HEK293 (cell line): ENCODE measurements at regions not wholly inside any gene's neighbourhood (a gene's known extent, or its start where the extent isn't known, plus 50 kb on each side); places are given as distances from the start of the nearest gene placed in this dataset.

Experiments
- CTCF ChIA-PET: fragments of 350-600 bp; formaldehyde crosslinking; extraction: SDS; loops from one replicate; lab custom pipeline; 2021; ENCODE audit warnings: antibody characterized with exemption; lab: Yijun Ruan, JAX
- POLR2A ChIA-PET: fragments of 300-600 bp; formaldehyde crosslinking; extraction: SDS; loops from one replicate; lab custom pipeline; 2020; ENCODE audit warnings: antibody characterized with exemption, inconsistent platforms; lab: Yijun Ruan, JAX
- H3K27ac ChIP-seq: fragments of 200-500 bp; sonication (Bioruptor generic); 2 replicates; pipeline ENCODE4 v1.5.1; 2014; ENCODE audit warnings: low read depth, low read length, control low read depth, inconsistent platforms; ENCODE audit errors: extremely low read depth
- H3K36me3 ChIP-seq, 2 experiments: fragments of 200-500 bp in 1 of 2; sonication (Bioruptor generic) in 1 of 2; 1 replicate in 1 of 2; 2 replicates in 1 of 2; pipeline ENCODE4 v1.5.1; 2014 to 2017; ENCODE audit warnings: inconsistent platforms in 2 of 2, low read length in 2 of 2; ENCODE audit not compliant: control insufficient read depth in 2 of 2, insufficient read depth in 1 of 2
- H3K4me1 ChIP-seq: fragments of 200-500 bp; sonication (Bioruptor generic); 2 replicates; pipeline ENCODE4 v1.5.1; 2014; ENCODE audit warnings: mild to moderate bottlenecking, low read length, inconsistent platforms; ENCODE audit not compliant: control insufficient read depth, insufficient read depth
- H3K4me3 ChIP-seq: 2 replicates; pipeline ENCODE4 v1.5.1; 2011; ENCODE audit warnings: low read depth, mild to moderate bottlenecking, control low read depth, low read length, moderate library complexity
- H3K9me3 ChIP-seq: fragments of 200-500 bp; sonication (Bioruptor generic); 2 replicates; pipeline ENCODE4 v1.5.1; 2014; ENCODE audit warnings: low read depth, low read length, inconsistent platforms; ENCODE audit not compliant: control insufficient read depth, insufficient read depth
- IKZF3 ChIP-seq: fragments of 450-650 bp; IDR thresholded peaks from 2 replicates; pipeline ENCODE4 v1.5.0; 2018; ENCODE audit warnings: missing biosample characterization, mild to moderate bottlenecking, missing genetic modification characterization, moderate library complexity
- INSM2 ChIP-seq: fragments of 450-650 bp; formaldehyde crosslinking; IDR thresholded peaks from 2 replicates; pipeline ENCODE4 v1.5.1; 2016; ENCODE audit warnings: missing biosample characterization, missing genetic modification characterization
- KLF7 ChIP-seq: fragments of 450-650 bp; formaldehyde crosslinking; IDR thresholded peaks from 2 replicates; pipeline ENCODE4 v1.5.1; 2016; ENCODE audit warnings: missing biosample characterization, missing genetic modification characterization, borderline replicate concordance
- MEIS1 ChIP-seq: sonication (generic); formaldehyde crosslinking; IDR thresholded peaks from 2 replicates; pipeline ENCODE4 v1.8.1; 2022; ENCODE audit warnings: missing genetic modification reagents, mild to moderate bottlenecking, borderline replicate concordance
- TRIM28 ChIP-seq: IDR thresholded peaks from 2 replicates; pipeline ENCODE4 v1.6.1; 2011; ENCODE audit warnings: low read length, control low read depth, borderline replicate concordance
- ZBTB10 ChIP-seq: fragments of 450-650 bp; formaldehyde crosslinking; IDR thresholded peaks from 2 replicates; pipeline ENCODE4 v1.5.1; 2016; ENCODE audit warnings: missing biosample characterization, missing genetic modification characterization
- ZFP37 ChIP-seq: fragments of 450-650 bp; formaldehyde crosslinking; IDR thresholded peaks from 2 replicates; pipeline ENCODE4 v1.5.1; 2016; ENCODE audit warnings: missing biosample characterization, missing genetic modification characterization
- ZNF114 ChIP-seq: fragments of 450-650 bp; formaldehyde crosslinking; IDR thresholded peaks from 2 replicates; pipeline ENCODE4 v1.5.0; 2017; ENCODE audit warnings: missing biosample characterization, missing genetic modification characterization
- ZNF140 ChIP-seq: fragments of 450-650 bp; formaldehyde crosslinking; IDR thresholded peaks from 2 replicates; pipeline ENCODE4 v1.5.1; 2016; ENCODE audit warnings: missing biosample characterization, missing genetic modification characterization
- ZNF155 ChIP-seq: fragments of 450-650 bp; formaldehyde crosslinking; IDR thresholded peaks from 2 replicates; pipeline ENCODE4 v1.5.1; 2016; ENCODE audit warnings: missing biosample characterization, missing genetic modification characterization
- ZNF16 ChIP-seq: fragments of 450-650 bp; formaldehyde crosslinking; IDR thresholded peaks from 2 replicates; pipeline ENCODE4 v1.5.1; 2016; ENCODE audit warnings: low read depth, missing biosample characterization, missing genetic modification characterization
- ZNF23 ChIP-seq: fragments of 450-650 bp; formaldehyde crosslinking; IDR thresholded peaks from 2 replicates; pipeline ENCODE4 v1.5.1; 2016; ENCODE audit warnings: missing biosample characterization, missing genetic modification characterization, borderline replicate concordance
- ZNF266 ChIP-seq: fragments of 450-650 bp; formaldehyde crosslinking; IDR thresholded peaks from 2 replicates; pipeline ENCODE4 v1.5.1; 2016; ENCODE audit warnings: missing biosample characterization, missing genetic modification characterization, low read depth
- ZNF311 ChIP-seq: fragments of 450-650 bp; formaldehyde crosslinking; IDR thresholded peaks from 2 replicates; pipeline ENCODE4 v1.5.1; 2017; ENCODE audit warnings: missing biosample characterization, missing genetic modification characterization, borderline replicate concordance
- ZNF341 ChIP-seq: fragments of 450-650 bp; formaldehyde crosslinking; IDR thresholded peaks from 2 replicates; pipeline ENCODE4; 2016; ENCODE audit warnings: low read depth, missing biosample characterization, missing genetic modification characterization
- ZNF404 ChIP-seq: fragments of 450-650 bp; formaldehyde crosslinking; IDR thresholded peaks from 2 replicates; pipeline ENCODE4 v1.5.1; 2017; ENCODE audit warnings: missing biosample characterization, missing genetic modification characterization
- ZNF473 ChIP-seq: fragments of 450-650 bp; formaldehyde crosslinking; IDR thresholded peaks from 2 replicates; pipeline ENCODE4 v1.5.1; 2017; ENCODE audit warnings: missing biosample characterization, missing genetic modification characterization
- ZNF48 ChIP-seq: fragments of 450-650 bp; formaldehyde crosslinking; IDR thresholded peaks from 2 replicates; pipeline ENCODE4 v1.5.1; 2016; ENCODE audit warnings: missing biosample characterization, missing genetic modification characterization
- ZNF530 ChIP-seq: fragments of 450-650 bp; formaldehyde crosslinking; IDR thresholded peaks from 2 replicates; pipeline ENCODE4 v1.5.1; 2016; ENCODE audit warnings: low read depth, missing biosample characterization, missing genetic modification characterization
- ZNF561 ChIP-seq: fragments of 450-650 bp; IDR thresholded peaks from 2 replicates; pipeline ENCODE4 v1.5.1; 2018; ENCODE audit warnings: missing biosample characterization, missing genetic modification characterization, borderline replicate concordance
- ZNF585B ChIP-seq: fragments of 450-650 bp; formaldehyde crosslinking; IDR thresholded peaks from 2 replicates; pipeline ENCODE4 v1.5.1; 2016; ENCODE audit warnings: missing biosample characterization, missing genetic modification characterization
- ZNF596 ChIP-seq: fragments of 450-650 bp; IDR thresholded peaks from 2 replicates; pipeline ENCODE4 v1.5.0; 2018; ENCODE audit warnings: missing biosample characterization, mild to moderate bottlenecking, missing genetic modification characterization, moderate library complexity
- ZNF600 ChIP-seq: fragments of 450-650 bp; formaldehyde crosslinking; IDR thresholded peaks from 2 replicates; pipeline ENCODE4 v1.5.1; 2016; ENCODE audit warnings: missing biosample characterization, missing genetic modification characterization
- ZNF621 ChIP-seq: fragments of 450-650 bp; formaldehyde crosslinking; IDR thresholded peaks from 2 replicates; pipeline ENCODE4 v1.5.1; 2017; ENCODE audit warnings: missing biosample characterization, missing genetic modification characterization
- ZNF654 ChIP-seq: fragments of 450-650 bp; formaldehyde crosslinking; IDR thresholded peaks from 2 replicates; pipeline ENCODE4 v1.5.1; 2016; ENCODE audit warnings: low read depth, missing biosample characterization, missing genetic modification characterization
- ZSCAN30 ChIP-seq: fragments of 450-650 bp; IDR thresholded peaks from 2 replicates; pipeline ENCODE4 v1.5.1; 2018; ENCODE audit warnings: missing biosample characterization, mild to moderate bottlenecking, missing genetic modification characterization, moderate library complexity
- TF ChIP-seq, protein P1 (sequence below): fragments of 450-650 bp; formaldehyde crosslinking; IDR thresholded peaks from 2 replicates; pipeline ENCODE4 v1.5.1; 2016; ENCODE audit warnings: missing biosample characterization, missing genetic modification characterization

DNA sequence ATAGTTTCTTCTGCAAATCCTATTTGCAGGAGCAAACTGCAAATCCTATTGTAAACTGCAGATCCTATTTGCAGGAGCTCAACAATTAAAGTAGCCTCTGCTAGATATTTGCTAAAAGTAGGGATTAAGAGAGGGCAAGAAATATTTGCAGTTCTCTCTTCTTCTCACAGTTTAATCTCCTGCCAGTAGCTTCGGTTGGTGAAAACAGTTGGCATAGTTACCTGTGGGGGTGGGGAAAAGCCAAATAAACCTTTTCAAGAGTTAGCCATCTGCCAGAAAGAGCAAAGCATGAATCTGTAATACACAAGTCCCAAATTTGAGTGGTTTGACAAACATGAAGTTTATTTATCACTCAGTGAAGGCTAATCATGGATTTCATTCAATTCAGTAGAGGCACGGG lies 942.5 kb downstream of the JRKL start:
- no peak overlapping the region for H3K27ac ChIP-seq
- TF ChIP-seq ZNF311 (tag by site-specific recombination) = no peak
- TF ChIP-seq ZNF561 = no peak
- TF ChIP-seq ZNF585B = no peak
- no peak for TF ChIP-seq ZNF16 (tag by site-specific recombination)
- TF ChIP-seq ZNF596 (tag by site-specific recombination) = no peak
- TF ChIP-seq ZSCAN30 (tag by site-specific recombination) = no peak
- TF ChIP-seq ZNF266 (tag by site-specific recombination) = no peak
- TF ChIP-seq ZFP37 (tag by site-specific recombination) = no peak
- TF ChIP-seq ZNF654 = no peak
- no peak for TF ChIP-seq MEIS1 (CRISPR knock-in tag)
- no peak for TF ChIP-seq TRIM28
- TF ChIP-seq INSM2 (tag by site-specific recombination) = no peak
- TF ChIP-seq, protein P1, sequence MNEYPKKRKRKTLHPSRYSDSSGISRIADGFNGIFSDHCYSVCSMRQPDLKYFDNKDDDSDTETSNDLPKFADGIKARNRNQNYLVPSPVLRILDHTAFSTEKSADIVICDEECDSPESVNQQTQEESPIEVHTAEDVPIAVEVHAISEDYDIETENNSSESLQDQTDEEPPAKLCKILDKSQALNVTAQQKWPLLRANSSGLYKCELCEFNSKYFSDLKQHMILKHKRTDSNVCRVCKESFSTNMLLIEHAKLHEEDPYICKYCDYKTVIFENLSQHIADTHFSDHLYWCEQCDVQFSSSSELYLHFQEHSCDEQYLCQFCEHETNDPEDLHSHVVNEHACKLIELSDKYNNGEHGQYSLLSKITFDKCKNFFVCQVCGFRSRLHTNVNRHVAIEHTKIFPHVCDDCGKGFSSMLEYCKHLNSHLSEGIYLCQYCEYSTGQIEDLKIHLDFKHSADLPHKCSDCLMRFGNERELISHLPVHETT (tag by site-specific recombination) = no peak
- no peak for TF ChIP-seq ZNF530 (tag by site-specific recombination)
- no peak for TF ChIP-seq ZNF404 (tag by site-specific recombination)
- TF ChIP-seq KLF7 (tag by site-specific recombination) = no peak
- TF ChIP-seq, all 188 proteins: peak for 0
- Histone ChIP-seq H3K9me3 (no peaks in the 10 kb centered on the region), H3K4me3 (no peak overlapping the region), H3K36me3 (no peaks in the 10 kb centered on the region), H3K4me1 (no peaks in the 10 kb centered on the region)
- ChIA-PET POLR2A (no interaction called here), CTCF (no interaction called here)

GRCh38 chr11:97336064-97336463 lies 946.3 kb downstream of the JRKL start:
- no peaks in the 10 kb centered on the region for H3K36me3 ChIP-seq
- ChIA-PET POLR2A (no interaction called here), CTCF (no interaction called here)
- H3K27ac ChIP-seq = no peak overlapping the region
- H3K9me3 ChIP-seq = no peaks in the 10 kb centered on the region
- TF ChIP-seq ZNF473 (tag by site-specific recombination) (no peak), ZNF155 (no peak), ZBTB10 (no peak), ZNF621 (no peak), ZNF114 (tag by site-specific recombination) (no peak), ZNF48 (tag by site-specific recombination) (no peak), ZNF140 (tag by site-specific recombination) (no peak), IKZF3 (no peak), ZNF341 (tag by site-specific recombination) (no peak), ZNF23 (tag by site-specific recombination) (no peak), ZNF600 (no peak)
- no peak overlapping the region for H3K4me3 ChIP-seq
- H3K4me1 ChIP-seq = no peaks in the 10 kb centered on the region
